Astrocyte (in vitro differentiated cells and primary cell): ENCODE measurements at regions not wholly inside any gene's neighbourhood (a gene's known extent, or its start where the extent isn't known, plus 50 kb on each side); places are given as distances from the start of the nearest gene placed in this dataset.
"Not testable (repeated sequence)": the region's sequence is repeated elsewhere in the genome, so short reads cannot be mapped to it uniquely, and the experiment has no call there.

ENCODE experiments used
- DNase-seq: peaks from one replicate; pipeline ENCODE4 v3.0.0-alpha.2; 2010; ENCODE audit warnings: low read depth
- FAIRE-seq: peaks from 2 replicates; lab custom pipeline; 2011; peaks lifted over from hg19 to GRCh38; lab: Jason Lieb, UNC
- H2AFZ ChIP-seq: 2 replicates; pipeline ENCODE4 v1.6.0; 2012; ENCODE audit warnings: low read depth, low read length, inconsistent platforms
- H3K27ac ChIP-seq: 2 replicates; pipeline ENCODE4 v1.5.1; 2011; ENCODE audit warnings: low read depth, low read length, inconsistent platforms
- H3K27me3 ChIP-seq: 2 replicates; pipeline ENCODE4 v1.6.0; 2011; ENCODE audit warnings: low read length, inconsistent platforms; ENCODE audit not compliant: insufficient read depth
- H3K36me3 ChIP-seq: 2 replicates; pipeline ENCODE4 v1.5.1; 2011; ENCODE audit warnings: low read length, inconsistent platforms; ENCODE audit not compliant: insufficient read depth
- H3K4me1 ChIP-seq: 2 replicates; pipeline ENCODE4 v1.5.1; 2011; ENCODE audit warnings: low read length, inconsistent platforms; ENCODE audit not compliant: insufficient read depth
- H3K4me2 ChIP-seq: 2 replicates; pipeline ENCODE4 v1.6.0; 2012; ENCODE audit warnings: low read length, inconsistent platforms
- H3K4me3 ChIP-seq: 2 replicates; pipeline ENCODE4 v1.5.1; 2011; ENCODE audit warnings: low read depth, mild to moderate bottlenecking, low read length, inconsistent platforms; ENCODE audit not compliant: insufficient read depth
- H3K79me2 ChIP-seq: 2 replicates; pipeline ENCODE4 v1.6.0; 2012; ENCODE audit warnings: mild to moderate bottlenecking, low read length, inconsistent platforms; ENCODE audit not compliant: insufficient read depth
- H3K9ac ChIP-seq: 2 replicates; pipeline ENCODE4 v1.6.0; 2012; ENCODE audit warnings: mild to moderate bottlenecking, low read length, inconsistent platforms
- H3K9me3 ChIP-seq: 2 replicates; pipeline ENCODE4 v1.5.1; 2012; ENCODE audit warnings: low read depth, mild to moderate bottlenecking, low read length, inconsistent platforms; ENCODE audit not compliant: insufficient read depth
- H4K20me1 ChIP-seq: 2 replicates; pipeline ENCODE4 v1.6.0; 2012; ENCODE audit warnings: low read length, inconsistent platforms; ENCODE audit not compliant: insufficient read depth
- H3K27ac Mint-ChIP-seq: one replicate; pipeline ENCODE4 v1.8.0; 2021; ENCODE audit warnings: mild to moderate bottlenecking, mixed read lengths; ENCODE audit not compliant: unreplicated experiment
- H3K27me3 Mint-ChIP-seq: one replicate; pipeline ENCODE4 v1.8.0; 2021; ENCODE audit warnings: low read depth, mixed read lengths; ENCODE audit not compliant: unreplicated experiment
- H3K36me3 Mint-ChIP-seq: one replicate; pipeline ENCODE4 v1.8.0; 2021; ENCODE audit warnings: low read depth, mixed read lengths; ENCODE audit not compliant: unreplicated experiment
- H3K4me1 Mint-ChIP-seq: one replicate; pipeline ENCODE4 v1.8.0; 2021; ENCODE audit warnings: low read depth, mixed read lengths; ENCODE audit not compliant: unreplicated experiment
- H3K4me3 Mint-ChIP-seq: one replicate; pipeline ENCODE4 v1.8.0; 2021; ENCODE audit warnings: mild to moderate bottlenecking, moderate library complexity, mixed read lengths; ENCODE audit not compliant: unreplicated experiment
- H3K9me3 Mint-ChIP-seq: one replicate; pipeline ENCODE4 v1.8.0; 2021; ENCODE audit warnings: mild to moderate bottlenecking, mixed read lengths; ENCODE audit not compliant: unreplicated experiment
- CTCF ChIP-seq: IDR thresholded peaks from 2 replicates; pipeline ENCODE4 v1.5.1; 2011; ENCODE audit warnings: low read depth, mild to moderate bottlenecking, inconsistent platforms, low read length, moderate library complexity; ENCODE audit not compliant: insufficient read depth
- EZH2 ChIP-seq: IDR thresholded peaks from 2 replicates; pipeline ENCODE4 v1.6.1; 2012; ENCODE audit warnings: mild to moderate bottlenecking, low read length, inconsistent platforms; ENCODE audit not compliant: insufficient read depth

GRCh38 chr10:108034829-108035228, 870.3 kb upstream of the SORCS1 start:
- H3K36me3 Mint-ChIP-seq = peaks cover under 1% of the 10 kb centered on the region
- Histone ChIP-seq H3K4me1 (no peaks in the 10 kb centered on the region), H3K36me3 (no peaks in the 10 kb centered on the region), H3K27me3 (no peaks in the 10 kb centered on the region), H3K4me2 (no peak overlapping the region), H3K9ac (no peak overlapping the region), H4K20me1 (no peaks in the 10 kb centered on the region), H2AFZ (no peak overlapping the region), H3K79me2 (no peaks in the 10 kb centered on the region), H3K27ac (no peak overlapping the region), H3K4me3 (no peak overlapping the region), H3K9me3 (no peaks in the 10 kb centered on the region)
- no peak overlapping the region for H3K4me3 Mint-ChIP-seq
- no peak overlapping the region for H3K27ac Mint-ChIP-seq
- H3K4me1 Mint-ChIP-seq = no peaks in the 10 kb centered on the region
- FAIRE-seq (no peak), DNase-seq (no peak)
- H3K27me3 Mint-ChIP-seq = no peaks in the 10 kb centered on the region
- TF ChIP-seq CTCF (no peak), EZH2 (no peak)
- peaks cover 8% of the 10 kb centered on the region for H3K9me3 Mint-ChIP-seq

- H3K27me3 ChIP-seq, H3K9me3 ChIP-seq, H3K4me3 Mint-ChIP-seq, DNase-seq, H2AFZ ChIP-seq, H3K27me3 Mint-ChIP-seq, H3K4me1 Mint-ChIP-seq, H3K36me3 Mint-ChIP-seq, H3K36me3 ChIP-seq, H3K9me3 Mint-ChIP-seq, H3K9ac ChIP-seq, H3K27ac ChIP-seq, H3K27ac Mint-ChIP-seq, H3K79me2 ChIP-seq, H4K20me1 ChIP-seq, H3K4me3 ChIP-seq, H3K4me1 ChIP-seq, H3K4me2 ChIP-seq, FAIRE-seq: not testable (repeated sequence)
Observed at GRCh38 chr10:108033518-108033917, 869.0 kb upstream of the SORCS1 start.

GRCh38 chr10:108031505-108031904, 867.0 kb upstream of the SORCS1 start:
- no peak overlapping the region for H3K4me3 ChIP-seq
- H3K27me3 ChIP-seq = no peaks in the 10 kb centered on the region
- Mint-ChIP-seq H3K36me3 (no peaks in the 10 kb centered on the region), H3K4me3 (no peak overlapping the region), H3K4me1 (no peaks in the 10 kb centered on the region), H3K9me3 (no peaks in the 10 kb centered on the region), H3K27me3 (no peaks in the 10 kb centered on the region), H3K27ac (no peak overlapping the region)
- no peak for FAIRE-seq
- H3K79me2 ChIP-seq = no peaks in the 10 kb centered on the region
- no peak overlapping the region for H3K27ac ChIP-seq
- H2AFZ ChIP-seq = no peak overlapping the region
- H4K20me1 ChIP-seq = no peaks in the 10 kb centered on the region
- no peak for TF ChIP-seq EZH2
- TF ChIP-seq CTCF = no peak
- H3K9ac ChIP-seq = no peak overlapping the region
- H3K36me3 ChIP-seq = no peaks in the 10 kb centered on the region
- no peaks in the 10 kb centered on the region for H3K4me1 ChIP-seq
- no peak overlapping the region for H3K4me2 ChIP-seq
- DNase-seq = no peak
- no peaks in the 10 kb centered on the region for H3K9me3 ChIP-seq
